ENCODE measurements at regions not wholly inside any gene's neighbourhood (a gene's known extent, or its start where the extent isn't known, plus 50 kb on each side); places are given as distances from the start of the nearest gene placed in this dataset.

GRCh38 chr10:100612601-100613595 lies 77.2 kb downstream of the HIF1AN start:
- TF ChIP-seq, protein P1, sequence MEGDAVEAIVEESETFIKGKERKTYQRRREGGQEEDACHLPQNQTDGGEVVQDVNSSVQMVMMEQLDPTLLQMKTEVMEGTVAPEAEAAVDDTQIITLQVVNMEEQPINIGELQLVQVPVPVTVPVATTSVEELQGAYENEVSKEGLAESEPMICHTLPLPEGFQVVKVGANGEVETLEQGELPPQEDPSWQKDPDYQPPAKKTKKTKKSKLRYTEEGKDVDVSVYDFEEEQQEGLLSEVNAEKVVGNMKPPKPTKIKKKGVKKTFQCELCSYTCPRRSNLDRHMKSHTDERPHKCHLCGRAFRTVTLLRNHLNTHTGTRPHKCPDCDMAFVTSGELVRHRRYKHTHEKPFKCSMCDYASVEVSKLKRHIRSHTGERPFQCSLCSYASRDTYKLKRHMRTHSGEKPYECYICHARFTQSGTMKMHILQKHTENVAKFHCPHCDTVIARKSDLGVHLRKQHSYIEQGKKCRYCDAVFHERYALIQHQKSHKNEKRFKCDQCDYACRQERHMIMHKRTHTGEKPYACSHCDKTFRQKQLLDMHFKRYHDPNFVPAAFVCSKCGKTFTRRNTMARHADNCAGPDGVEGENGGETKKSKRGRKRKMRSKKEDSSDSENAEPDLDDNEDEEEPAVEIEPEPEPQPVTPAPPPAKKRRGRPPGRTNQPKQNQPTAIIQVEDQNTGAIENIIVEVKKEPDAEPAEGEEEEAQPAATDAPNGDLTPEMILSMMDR (IDR thresholded peaks at IDR 0.05) = no peak
- no peak for TF ChIP-seq POLR2A (IDR thresholded peaks at IDR 0.05)

Measured in uterus (tissue), 2 donors.